NB4 (cell line): ENCODE measurements at regions not wholly inside any gene's neighbourhood (a gene's known extent, or its start where the extent isn't known, plus 50 kb on each side); places are given as distances from the start of the nearest gene placed in this dataset.

Source experiments
- POLR2A ChIP-seq: IDR thresholded peaks from 2 replicates; pipeline ENCODE4 v1.6.1; 2011; ENCODE audit warnings: mild to moderate bottlenecking; ENCODE audit not compliant: insufficient read length; ENCODE audit errors: extremely low read depth
- TF ChIP-seq, protein P1 (sequence below): IDR thresholded peaks from one replicate; pipeline ENCODE4 v1.5.1; 2012; ENCODE audit warnings: low read depth, low read length
- TF ChIP-seq, protein P2 (sequence below): IDR thresholded peaks from 2 replicates; pipeline ENCODE4 v1.6.1; 2011; ENCODE audit warnings: low read depth, low read length

DNA sequence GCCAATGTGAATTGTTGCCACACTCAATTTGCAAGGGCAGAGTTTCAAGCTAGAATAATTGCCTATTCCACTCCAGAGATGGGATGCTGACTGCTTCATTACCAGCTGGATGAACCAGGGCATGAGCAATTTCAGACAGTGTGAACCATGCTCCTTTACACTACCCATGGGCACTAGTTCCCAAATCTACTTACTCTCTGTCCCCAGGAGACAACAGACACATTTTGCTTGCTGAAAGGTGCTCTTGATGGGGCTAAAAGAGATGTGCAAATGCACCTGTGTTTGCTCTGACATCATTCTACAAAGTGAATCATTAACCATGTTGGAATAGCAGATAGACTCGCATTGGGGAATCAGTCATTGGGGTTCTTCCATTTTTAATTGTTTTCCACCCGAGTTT lies 522.3 kb upstream of the NUDT12 start:
- TF ChIP-seq POLR2A, result no peak
- TF ChIP-seq, protein P1, sequence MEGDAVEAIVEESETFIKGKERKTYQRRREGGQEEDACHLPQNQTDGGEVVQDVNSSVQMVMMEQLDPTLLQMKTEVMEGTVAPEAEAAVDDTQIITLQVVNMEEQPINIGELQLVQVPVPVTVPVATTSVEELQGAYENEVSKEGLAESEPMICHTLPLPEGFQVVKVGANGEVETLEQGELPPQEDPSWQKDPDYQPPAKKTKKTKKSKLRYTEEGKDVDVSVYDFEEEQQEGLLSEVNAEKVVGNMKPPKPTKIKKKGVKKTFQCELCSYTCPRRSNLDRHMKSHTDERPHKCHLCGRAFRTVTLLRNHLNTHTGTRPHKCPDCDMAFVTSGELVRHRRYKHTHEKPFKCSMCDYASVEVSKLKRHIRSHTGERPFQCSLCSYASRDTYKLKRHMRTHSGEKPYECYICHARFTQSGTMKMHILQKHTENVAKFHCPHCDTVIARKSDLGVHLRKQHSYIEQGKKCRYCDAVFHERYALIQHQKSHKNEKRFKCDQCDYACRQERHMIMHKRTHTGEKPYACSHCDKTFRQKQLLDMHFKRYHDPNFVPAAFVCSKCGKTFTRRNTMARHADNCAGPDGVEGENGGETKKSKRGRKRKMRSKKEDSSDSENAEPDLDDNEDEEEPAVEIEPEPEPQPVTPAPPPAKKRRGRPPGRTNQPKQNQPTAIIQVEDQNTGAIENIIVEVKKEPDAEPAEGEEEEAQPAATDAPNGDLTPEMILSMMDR, result no peak
- TF ChIP-seq, protein P2, sequence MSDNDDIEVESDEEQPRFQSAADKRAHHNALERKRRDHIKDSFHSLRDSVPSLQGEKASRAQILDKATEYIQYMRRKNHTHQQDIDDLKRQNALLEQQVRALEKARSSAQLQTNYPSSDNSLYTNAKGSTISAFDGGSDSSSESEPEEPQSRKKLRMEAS, result no peak
